H1 (cell line): ENCODE measurements at regions not wholly inside any gene's neighbourhood (a gene's known extent, or its start where the extent isn't known, plus 50 kb on each side); places are given as distances from the start of the nearest gene placed in this dataset.

Experiments used
- CTCF ChIA-PET: fragments of 300-600 bp; sonication (Branson Sonifier 250); formaldehyde crosslinking; loops from one replicate; lab custom pipeline; 2021; ENCODE audit not compliant: partially characterized antibody; lab: Charles Lee
- POLR2A ChIA-PET: fragments of 300-600 bp; sonication (Branson Sonifier 250); formaldehyde crosslinking; loops from one replicate; lab custom pipeline; 2021; ENCODE audit warnings: inconsistent platforms; ENCODE audit not compliant: partially characterized antibody; lab: Charles Lee
- DNase-seq, 2 experiments: peaks; one replicate each; pipeline versions ENCODE4 v3.0.0 to v3.0.0-alpha.2; 2010 to 2022; ENCODE audit warnings: low spot score in 2 of 2, low read depth in 1 of 2, mixed read lengths in 1 of 2
- FAIRE-seq: peaks from 2 replicates; lab custom pipeline; 2011; peaks lifted over from hg19 to GRCh38; lab: Jason Lieb, UNC
- H2AFZ ChIP-seq: 2 replicates; pipeline ENCODE4 v1.8.1; 2012; ENCODE audit warnings: low read length, inconsistent platforms
- H2AK5ac ChIP-seq: 2 replicates; pipeline ENCODE4 v1.6.1; 2013; ENCODE audit warnings: low read depth, low read length
- H2BK120ac ChIP-seq: replicated peaks from 2 replicates; pipeline ENCODE3; 2013; ENCODE audit warnings: low read depth, low read length, inconsistent platforms
- H2BK12ac ChIP-seq: 2 replicates; pipeline ENCODE4 v1.6.1; 2013; ENCODE audit warnings: low read depth, low read length
- H2BK15ac ChIP-seq: 2 replicates; pipeline ENCODE4 v1.6.1; 2013; ENCODE audit warnings: low read length
- H2BK20ac ChIP-seq: 2 replicates; pipeline ENCODE4 v1.6.1; 2013; ENCODE audit warnings: low read length
- H2BK5ac ChIP-seq: 2 replicates; pipeline ENCODE4 v1.6.1; 2013; ENCODE audit warnings: low read depth, low read length
- H3K14ac ChIP-seq: 2 replicates; pipeline ENCODE4 v1.6.1; 2013; ENCODE audit warnings: inconsistent platforms; ENCODE audit not compliant: insufficient read length
- H3K18ac ChIP-seq: 2 replicates; pipeline ENCODE4 v1.6.1; 2013; ENCODE audit warnings: low read length; ENCODE audit errors: extremely low read depth
- H3K23ac ChIP-seq: 2 replicates; pipeline ENCODE4 v1.6.1; 2013; ENCODE audit warnings: inconsistent platforms; ENCODE audit not compliant: insufficient read length
- H3K23me2 ChIP-seq: 2 replicates; pipeline ENCODE4 v1.6.1; 2013; ENCODE audit warnings: low read depth, low read length
- H3K27ac ChIP-seq: 2 replicates; pipeline ENCODE4 v1.6.1; 2011; ENCODE audit warnings: low read depth, low read length, inconsistent platforms
- H3K27me3 ChIP-seq, 4 experiments: replicated peaks in 1 of 4; 1 replicate in 1 of 4; 2 replicates in 3 of 4; pipeline versions ENCODE4 v1.6.1 to v1.8.1; 2011 to 2013; ENCODE audit warnings: low read length in 3 of 4, mild to moderate bottlenecking in 3 of 4, inconsistent platforms in 2 of 4, mixed read lengths in 2 of 4, moderate library complexity in 1 of 4; ENCODE audit not compliant: control insufficient read depth in 3 of 4, insufficient read depth in 3 of 4; ENCODE audit errors: extremely low read depth in 1 of 4
- H3K36me3 ChIP-seq, 4 experiments: 2 replicates each; pipeline versions ENCODE4 v1.6.1 to v1.8.1; 2011 to 2013; ENCODE audit warnings: mild to moderate bottlenecking in 4 of 4, low read length in 3 of 4, moderate library complexity in 2 of 4, control low read depth in 1 of 4, inconsistent platforms in 1 of 4; ENCODE audit not compliant: insufficient read depth in 4 of 4, control insufficient read depth in 2 of 4
- H3K4ac ChIP-seq: replicated peaks from 2 replicates; pipeline ENCODE3; 2013; ENCODE audit warnings: low read length, low read depth, mixed read lengths, inconsistent platforms; ENCODE audit not compliant: insufficient read length
- H3K4me1 ChIP-seq, 4 experiments: replicated peaks in 1 of 4; 1 replicate in 1 of 4; 2 replicates in 3 of 4; pipeline versions ENCODE4 v1.6.1 to v1.8.1; 2011 to 2013; ENCODE audit warnings: low read length in 3 of 4, inconsistent platforms in 2 of 4, mixed read lengths in 1 of 4; ENCODE audit not compliant: insufficient read depth in 4 of 4, control insufficient read depth in 3 of 4
- H3K4me2 ChIP-seq, 2 experiments: 2 replicates each; pipeline versions ENCODE4 v1.6.1 to v1.8.1; 2011 to 2013; ENCODE audit warnings: low read depth in 2 of 2, low read length in 2 of 2, control low read depth in 1 of 2, inconsistent platforms in 1 of 2, mild to moderate bottlenecking in 1 of 2; ENCODE audit not compliant: insufficient read depth in 1 of 2
- H3K4me3 ChIP-seq, 4 experiments: fragments of 200-600, 300-600 bp in 1 of 4; sonication (generic), shearing (Covaris generic), sonication (Bioruptor Twin) in 1 of 4; 2 replicates each; pipeline versions ENCODE4 v1.5.1 to v1.8.1; 2011 to 2016; ENCODE audit warnings: low read length in 4 of 4, low read depth in 3 of 4, control low read depth in 2 of 4, inconsistent platforms in 2 of 4, mild to moderate bottlenecking in 2 of 4, mixed read lengths in 1 of 4, moderate library complexity in 1 of 4; ENCODE audit not compliant: insufficient read depth in 2 of 4; ENCODE audit errors: extremely low read depth in 1 of 4
- H3K56ac ChIP-seq: replicated peaks from 2 replicates; pipeline ENCODE3; 2013; ENCODE audit warnings: low read depth, mild to moderate bottlenecking, mixed read lengths, low read length, inconsistent platforms; ENCODE audit not compliant: insufficient read length
- H3K79me1 ChIP-seq: 2 replicates; pipeline ENCODE4 v1.6.1; 2013; ENCODE audit warnings: low read depth, low read length, control low read depth
- H3K79me2 ChIP-seq, 2 experiments: 2 replicates each; pipeline versions ENCODE4 v1.6.1 to v1.8.1; 2012 to 2013; ENCODE audit warnings: low read length in 2 of 2, mild to moderate bottlenecking in 2 of 2, inconsistent platforms in 1 of 2; ENCODE audit not compliant: insufficient read depth in 2 of 2, control insufficient read depth in 1 of 2
- H3K9ac ChIP-seq, 4 experiments: replicated peaks in 1 of 4; 1 replicate in 1 of 4; 2 replicates in 3 of 4; pipeline versions ENCODE4 v1.6.1 to v1.8.1; 2011 to 2013; ENCODE audit warnings: low read depth in 3 of 4, low read length in 3 of 4, control low read depth in 2 of 4, mild to moderate bottlenecking in 2 of 4, moderate library complexity in 2 of 4, inconsistent platforms in 1 of 4; ENCODE audit errors: extremely low read depth in 1 of 4
- H3K9me3 ChIP-seq, 2 experiments: 2 replicates each; pipeline versions ENCODE4 v1.6.1 to v1.8.1; 2012 to 2013; ENCODE audit warnings: mild to moderate bottlenecking in 2 of 2, moderate library complexity in 2 of 2, control low read depth in 1 of 2, inconsistent platforms in 1 of 2, low read depth in 1 of 2, low read length in 1 of 2, mixed read lengths in 1 of 2; ENCODE audit not compliant: insufficient read depth in 2 of 2
- H4K20me1 ChIP-seq, 2 experiments: replicated peaks in 1 of 2; 2 replicates each; pipeline versions ENCODE3 to v1.8.1; 2011 to 2013; ENCODE audit warnings: inconsistent platforms in 2 of 2, low read length in 2 of 2, mild to moderate bottlenecking in 1 of 2; ENCODE audit not compliant: insufficient read depth in 2 of 2, control insufficient read depth in 1 of 2
- H4K5ac ChIP-seq: 2 replicates; pipeline ENCODE4 v1.6.1; 2013; ENCODE audit warnings: low read length, low read depth, mixed read lengths, inconsistent platforms; ENCODE audit not compliant: insufficient read length
- H4K8ac ChIP-seq: 2 replicates; pipeline ENCODE4 v1.8.0; 2013; ENCODE audit warnings: mild to moderate bottlenecking, moderate library complexity, low read length, inconsistent platforms; ENCODE audit not compliant: insufficient read depth; ENCODE audit errors: extremely low read depth
- H4K91ac ChIP-seq: replicated peaks from 2 replicates; pipeline ENCODE3; 2013; ENCODE audit warnings: low read length, mixed read lengths, inconsistent platforms; ENCODE audit not compliant: insufficient read length
- CTBP2 ChIP-seq: IDR thresholded peaks from 2 replicates; pipeline ENCODE4 v1.7.0; 2011; ENCODE audit warnings: borderline replicate concordance, mild to moderate bottlenecking, moderate library complexity, mixed read lengths, low read length; ENCODE audit not compliant: insufficient read depth, insufficient read length
- JUN ChIP-seq: IDR thresholded peaks from 2 replicates; pipeline ENCODE4 v1.6.1; 2011; ENCODE audit warnings: low read depth, mild to moderate bottlenecking, improper control_type of control experiment, low read length
- MAFK ChIP-seq: IDR thresholded peaks from 2 replicates; pipeline ENCODE4 v1.6.1; 2012; ENCODE audit warnings: low read depth, mild to moderate bottlenecking, improper control_type of control experiment, low read length
- NRF1 ChIP-seq: IDR thresholded peaks from 2 replicates; pipeline ENCODE4 v1.6.1; 2011; ENCODE audit warnings: mild to moderate bottlenecking, low read depth, low read length, improper control_type of control experiment
- WGBS, 2 experiments: shearing (Covaris generic) in 1 of 2; methylation state at CpG; one replicate each; pipeline versions ENCODE4 v1.1.6 to v1.1.7; 2013 to 2015; ENCODE audit warnings: low lambda C conversion rate in 2 of 2, mixed read lengths in 2 of 2, inconsistent platforms in 1 of 2, low coverage in 1 of 2, missing lambda C conversion rate in 1 of 2; ENCODE audit not compliant: insufficient replicate concordance in 2 of 2, insufficient coverage in 1 of 2, insufficient read length in 1 of 2; ENCODE audit errors: extremely low coverage in 1 of 2, missing lambda C conversion rate in 1 of 2; 5-methylcytosine and 5-hydroxymethylcytosine counted together

- Histone ChIP-seq H3K14ac (no peak overlapping the region), H3K4me3 (no peak overlapping the region), H3K23ac (no peak overlapping the region), H3K4me2 (no peak overlapping the region), H3K9ac (no peak overlapping the region), H4K20me1 (no peaks in the 10 kb centered on the region), H4K8ac (no peak overlapping the region), H3K36me3 (no peaks in the 10 kb centered on the region), H2BK12ac (no peak overlapping the region), H2BK5ac (no peak overlapping the region), H3K27me3 (no peaks in the 10 kb centered on the region), H2AK5ac (no peak overlapping the region), H3K23me2 (no peaks in the 10 kb centered on the region), H3K27ac (no peak overlapping the region), H3K4me1 (no peaks in the 10 kb centered on the region), H2BK120ac (no peak overlapping the region), H3K9me3 (no peaks in the 10 kb centered on the region), H4K5ac (no peak overlapping the region), H2BK15ac (no peak overlapping the region), H3K79me1 (no peaks in the 10 kb centered on the region), H4K91ac (no peak overlapping the region), H3K18ac (no peak overlapping the region), H3K79me2 (no peaks in the 10 kb centered on the region), H2AFZ (no peak overlapping the region), H2BK20ac (no peak overlapping the region), H3K56ac (no peak overlapping the region), H3K4ac (no peak overlapping the region)
- POLR2A ChIA-PET, result no interaction called here
- CTCF ChIA-PET, result no interaction called here
- WGBS, 2 experiments, result 82% methylated on average over 4 of the region's 4 CpGs; no CpG with 5 or more reads in 1 of the 2 experiments
- TF ChIP-seq MAFK, result no peak
- no peak for TF ChIP-seq CTBP2
- no peak for TF ChIP-seq JUN
- TF ChIP-seq NRF1, result no peak
- DNase-seq (no peak), FAIRE-seq (no peak)
Observed at GRCh38 chr5:127184851-127185250, 105.7 kb upstream of the MEGF10 start.
